NCI-H345 treated with DMSO at 0.1 percent for 48 hours (cell line): ENCODE measurements at regions not wholly inside any gene's neighbourhood (a gene's known extent, or its start where the extent isn't known, plus 50 kb on each side); places are given as distances from the start of the nearest gene placed in this dataset.
"Not testable (repeated sequence)": the region's sequence is repeated elsewhere in the genome, so short reads cannot be mapped to it uniquely, and the experiment has no call there.

Experiments
- DNase-seq: peaks from one replicate; lab custom pipeline; 2025; ENCODE audit not compliant: unreplicated experiment; lab: John Stamatoyannopoulos, UW

DNA sequence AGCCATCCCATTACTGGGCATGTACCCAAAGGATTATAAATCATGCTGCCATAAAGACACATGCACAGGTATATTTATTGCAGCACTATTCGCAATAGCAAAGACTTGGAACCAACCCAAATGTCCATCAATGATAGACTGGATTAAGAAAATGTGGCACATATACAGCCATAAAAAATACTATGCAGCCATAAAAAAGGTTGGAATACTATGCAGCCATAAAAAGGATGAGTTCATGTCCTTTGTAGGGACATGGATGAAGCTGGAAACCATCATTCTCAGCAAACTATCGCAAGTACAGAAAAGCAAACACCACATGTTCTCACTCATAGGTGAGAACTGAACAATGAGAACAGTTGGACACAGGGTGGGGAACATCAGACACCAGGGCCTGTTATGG is 151.5 kb downstream of the PLK2 start:
- not testable (repeated sequence) for DNase-seq

DNA sequence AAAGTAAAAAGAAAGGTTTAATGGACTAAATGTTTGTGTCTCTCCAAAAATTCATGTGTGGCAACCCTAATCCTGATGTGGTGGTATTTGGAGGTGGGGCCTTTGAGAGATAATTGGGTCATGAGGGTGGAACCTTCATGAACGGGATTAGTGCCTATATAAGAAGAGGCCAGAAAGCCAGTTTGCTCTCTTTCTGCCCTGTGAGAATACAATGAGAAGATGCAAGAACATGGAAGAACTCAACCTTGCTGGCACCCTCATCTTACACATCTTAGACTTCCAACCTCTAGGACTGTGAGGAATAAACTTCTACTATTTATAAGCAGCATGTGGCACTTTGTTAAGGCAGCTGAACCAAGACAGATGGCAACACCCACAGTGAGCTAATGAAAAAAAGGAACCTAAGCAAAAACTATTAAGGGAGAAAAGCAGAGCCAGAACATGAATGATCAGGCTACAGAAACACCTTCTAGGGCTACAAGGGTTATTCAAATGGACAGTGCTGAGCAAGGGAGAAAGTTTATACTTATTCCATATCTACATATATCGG is 159.5 kb downstream of the PLK2 start:
- DNase-seq, result no peak

- no peak for DNase-seq
Measured at GRCh38 chr5:58299256-58299655, 160.6 kb downstream of the PLK2 start.

DNA sequence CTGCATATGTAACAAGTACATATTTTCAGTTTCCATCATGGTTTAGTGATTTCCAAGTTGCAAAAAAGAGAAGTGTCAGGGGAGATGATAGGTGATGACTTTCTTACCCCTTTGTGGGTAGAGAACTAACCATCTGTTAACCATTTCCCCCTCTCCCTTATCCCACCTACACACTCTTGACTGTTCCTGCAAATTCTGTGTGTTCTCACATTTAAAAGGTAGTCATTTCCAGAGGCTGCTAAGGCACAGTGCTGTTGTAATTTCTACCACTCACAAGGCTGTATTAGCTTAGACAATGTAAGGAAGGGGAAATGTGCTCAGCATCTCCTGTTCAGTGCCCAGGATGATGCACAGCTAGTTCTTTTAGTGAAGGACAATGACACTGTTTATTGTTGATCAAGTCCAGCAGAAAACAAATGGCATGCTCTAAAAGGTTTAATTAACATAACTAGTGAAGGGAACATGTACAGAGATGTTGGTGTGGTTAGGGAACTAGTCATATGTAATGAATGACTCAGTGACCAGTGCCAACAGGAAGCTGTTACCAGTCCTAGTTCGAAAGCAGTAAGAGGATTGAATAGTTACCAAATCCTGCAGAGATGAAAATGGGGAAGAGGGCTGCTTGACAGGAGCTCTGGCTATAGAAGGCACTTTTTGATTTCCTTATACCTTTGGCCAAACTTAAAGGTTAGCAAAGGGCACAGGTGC is 165.1 kb downstream of the PLK2 start:
- no peak for DNase-seq

GRCh38 chr5:58288275-58288674 is 171.6 kb downstream of the PLK2 start:
- not testable (repeated sequence) for DNase-seq

- no peak for DNase-seq
Measured at GRCh38 chr5:58286741-58287140, 173.1 kb downstream of the PLK2 start.

DNA sequence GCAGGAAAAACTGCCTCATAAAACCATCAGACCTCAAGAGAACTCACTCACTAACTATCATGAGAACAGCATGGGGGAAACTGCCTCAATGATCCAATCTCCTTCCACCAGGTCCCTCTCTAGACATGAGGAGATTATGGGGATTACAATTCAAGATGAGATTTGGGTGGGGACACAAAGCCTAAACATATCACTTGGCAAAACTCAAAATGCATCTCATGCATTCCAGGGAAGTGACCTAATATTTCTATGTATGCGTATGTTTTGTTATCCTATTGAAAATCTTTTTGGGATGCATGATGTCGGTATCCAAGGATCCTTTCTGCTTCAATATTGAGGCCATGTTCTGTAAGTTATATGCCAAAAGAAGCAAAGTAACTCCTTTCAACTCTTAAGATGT is 174.0 kb downstream of the PLK2 start:
- DNase-seq, result no peak

DNA sequence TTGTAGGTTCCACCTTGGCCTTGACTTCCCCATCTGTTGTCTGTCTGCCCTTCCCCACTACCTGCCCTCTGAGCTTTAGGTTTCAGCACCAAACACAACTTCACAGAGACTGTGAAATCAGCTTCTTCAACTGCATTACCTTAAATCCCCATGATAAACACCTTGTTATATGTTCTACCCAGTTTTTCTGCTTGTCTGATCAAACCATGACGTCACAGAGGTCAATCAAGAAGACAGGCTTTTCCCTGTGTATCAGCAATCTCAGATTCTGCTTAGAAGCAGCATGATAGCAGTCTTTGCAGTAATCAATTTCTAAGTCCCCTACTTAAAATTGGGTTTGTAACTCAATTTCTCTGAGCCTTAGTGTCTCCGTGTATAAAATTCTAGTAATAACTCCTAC is 175.0 kb downstream of the PLK2 start:
- no peak for DNase-seq

GRCh38 chr5:58281189-58281588 is 178.7 kb downstream of the PLK2 start:
- no peak for DNase-seq

DNA sequence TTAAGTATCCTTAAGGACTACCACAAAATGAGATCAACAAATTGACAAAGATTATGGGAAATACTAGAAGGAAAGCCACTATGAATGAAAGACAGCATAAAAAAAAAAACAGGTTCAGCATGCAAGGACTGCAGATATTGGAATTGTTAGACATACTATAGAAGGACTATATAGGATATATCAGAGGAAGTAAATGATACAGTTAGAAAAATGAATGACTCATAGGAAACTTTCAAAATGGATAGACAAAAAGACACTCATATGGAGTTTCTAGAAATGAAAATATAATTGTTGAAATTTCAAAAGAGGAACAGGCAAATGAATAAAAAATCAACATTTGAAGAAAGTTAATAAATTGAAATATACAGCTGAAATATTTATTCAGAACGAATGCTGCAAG is 180.6 kb downstream of the PLK2 start:
- DNase-seq, result no peak

GRCh38 chr5:58276431-58276830 is 183.5 kb downstream of the PLK2 start:
- no peak for DNase-seq

GRCh38 chr5:58275516-58275915 is 184.4 kb downstream of the PLK2 start:
- DNase-seq, result no peak

GRCh38 chr5:58274191-58274590 is 185.7 kb downstream of the PLK2 start:
- no peak for DNase-seq

GRCh38 chr5:58273711-58274110 is 186.2 kb downstream of the PLK2 start:
- DNase-seq, result no peak

DNA sequence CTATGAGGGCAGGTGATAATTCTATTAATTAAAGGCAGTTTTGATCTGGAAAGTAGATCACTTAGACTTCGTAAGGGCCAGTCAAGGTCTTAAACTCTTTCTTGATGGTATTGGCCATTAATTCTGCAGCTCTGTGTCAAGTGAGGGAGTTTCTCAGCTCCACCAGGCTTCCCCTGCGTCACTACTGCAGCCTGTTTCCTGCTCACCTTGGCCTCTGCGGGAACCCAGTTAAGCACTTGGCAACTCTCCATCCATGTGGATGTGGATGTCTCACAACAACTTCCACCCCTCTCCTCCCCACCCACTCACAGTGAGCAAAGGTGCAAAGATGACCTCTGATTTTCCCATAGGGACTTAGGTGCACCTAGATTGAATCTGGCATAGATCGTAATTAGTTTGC is 191.6 kb downstream of the PLK2 start:
- DNase-seq, result no peak

DNA sequence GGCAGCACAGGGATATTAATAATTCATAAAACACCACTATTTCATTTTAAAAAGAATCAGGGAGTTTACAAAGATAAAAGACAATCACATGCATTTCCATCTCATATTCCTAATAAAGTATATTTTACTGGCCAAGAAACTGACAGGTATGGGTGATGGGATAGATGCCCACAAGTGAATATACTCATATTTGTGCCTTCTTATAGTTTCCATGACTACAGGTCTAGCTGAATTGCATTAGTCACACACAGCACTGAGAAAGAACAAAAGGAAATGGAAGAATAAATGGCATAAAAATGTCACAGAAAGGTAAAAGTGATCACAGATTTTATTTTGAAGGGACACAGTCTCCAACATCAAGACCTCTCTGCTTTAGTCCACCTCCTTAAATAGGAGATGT is 193.5 kb downstream of the PLK2 start:
- DNase-seq, result no peak

GRCh38 chr5:58265246-58265930 is 194.5 kb downstream of the PLK2 start:
- DNase-seq, result no peak

DNA sequence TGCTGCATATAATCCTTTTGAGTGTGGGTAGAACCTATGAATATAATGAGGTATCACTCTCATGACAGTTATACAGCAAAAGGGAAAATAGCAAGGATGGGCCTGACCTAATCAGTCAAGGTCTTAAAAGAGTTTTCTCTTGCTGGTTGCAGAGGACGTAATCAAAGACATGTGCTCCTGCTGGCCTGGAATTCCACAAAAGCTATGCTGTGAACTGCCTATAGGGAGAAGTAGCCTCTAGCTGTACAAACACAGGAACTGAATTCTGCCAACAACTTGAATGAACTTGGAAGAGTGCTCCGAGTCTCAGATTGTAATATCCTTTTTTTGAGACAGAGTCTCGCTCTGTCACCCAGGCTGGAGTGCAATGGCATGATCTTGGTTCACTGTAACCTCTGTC is 195.6 kb downstream of the PLK2 start:
- no peak for DNase-seq

GRCh38 chr5:58263296-58263695 is 196.6 kb downstream of the PLK2 start:
- no peak for DNase-seq

- no peak for DNase-seq
Measured at GRCh38 chr5:58262226-58262625, 197.7 kb downstream of the PLK2 start.

DNA sequence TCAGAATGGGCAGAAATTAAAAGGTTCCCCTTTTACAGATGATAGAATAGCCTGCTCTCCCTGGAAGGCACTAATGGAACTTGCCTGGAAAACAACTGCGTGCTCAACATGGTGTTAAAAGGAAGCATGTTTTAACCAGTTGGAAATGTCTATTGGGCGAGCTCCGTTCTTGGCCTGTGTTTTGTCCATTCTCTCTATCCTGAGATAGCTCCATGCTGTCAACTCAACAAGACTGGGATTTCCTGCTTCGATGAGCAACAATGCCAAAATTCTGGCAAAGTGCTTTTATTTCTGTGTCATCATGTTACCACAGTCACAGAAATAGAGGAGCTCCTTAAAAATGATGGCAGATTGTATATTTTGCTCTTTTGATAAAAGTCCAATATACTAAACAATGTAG is 198.3 kb downstream of the PLK2 start:
- no peak for DNase-seq

GRCh38 chr5:58260243-58260642 is 199.6 kb downstream of the PLK2 start:
- DNase-seq, result no peak
